ENCODE measurements at regions not wholly inside any gene's neighbourhood (a gene's known extent, or its start where the extent isn't known, plus 50 kb on each side); places are given as distances from the start of the nearest gene placed in this dataset.
A peak's percentile ranks its signal among the peaks of the same experiment; 100 is the strongest.
"Not testable (repeated sequence)": the region's sequence is repeated elsewhere in the genome, so short reads cannot be mapped to it uniquely, and the experiment has no call there.

DNA sequence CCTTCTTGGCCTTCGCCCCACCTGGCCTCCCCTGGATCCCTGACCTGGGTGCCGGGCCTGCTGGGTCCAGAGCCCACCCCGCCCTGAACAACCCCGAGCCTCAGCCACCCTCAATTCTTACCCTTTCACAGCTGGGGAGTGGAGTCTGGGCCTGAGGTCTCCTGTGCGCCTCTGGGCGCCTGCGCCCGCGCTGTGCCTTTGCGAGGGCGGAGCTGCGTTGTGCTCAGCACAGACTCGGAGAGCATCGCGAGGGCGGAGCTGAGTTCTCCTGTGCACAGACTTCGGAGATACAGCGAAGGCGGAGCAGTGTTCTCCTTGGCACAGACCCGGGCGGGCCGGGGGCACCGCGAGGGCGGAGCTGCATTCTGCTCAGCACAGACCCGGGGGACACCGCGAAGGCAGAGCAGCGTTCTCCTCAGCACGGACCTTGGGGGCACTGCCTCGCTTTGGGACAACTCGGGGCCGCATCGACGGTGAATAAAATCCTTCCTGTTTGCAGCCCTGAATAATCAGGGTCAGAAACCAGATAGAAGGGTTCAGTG lies 547.2 kb downstream of the FAM72C start:
- H3K27ac ChIP-seq (ENCODE audit: poor library complexity, severe bottlenecking); H3K36me3 ChIP-seq (ENCODE audit: low read depth); H3K27me3 ChIP-seq (ENCODE audit: insufficient read depth, poor library complexity, severe bottlenecking); H3K4me3 ChIP-seq (ENCODE audit: severe bottlenecking); H3K9me3 ChIP-seq (ENCODE audit: severe bottlenecking); H3K4me1 ChIP-seq (ENCODE audit: insufficient read depth, poor library complexity, severe bottlenecking): not testable (repeated sequence)
- peak; percentile 87 for ATAC-seq (ENCODE audit: low read depth)
- peak; percentile 35 for DNase-seq (ENCODE audit: low spot score)

DNA sequence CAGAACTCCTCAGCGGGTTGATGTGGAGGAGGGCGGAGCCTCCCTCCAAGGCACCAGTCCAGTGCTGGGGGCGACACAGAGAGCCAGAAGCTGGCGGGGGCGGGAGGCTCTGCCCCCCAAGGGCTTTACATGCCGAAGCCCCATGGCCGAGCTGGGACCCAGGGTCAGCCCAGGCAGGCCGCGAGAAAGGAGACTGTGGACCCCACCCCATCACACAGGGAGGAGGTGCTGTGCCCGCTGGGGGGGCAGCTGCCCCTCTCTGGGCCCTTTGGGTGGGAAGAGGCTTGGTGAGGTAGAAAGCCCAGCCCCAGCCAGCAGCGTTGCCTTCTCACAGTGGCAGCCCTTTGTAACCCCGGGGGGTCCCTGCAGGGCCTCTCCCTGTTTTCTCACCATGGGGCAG lies 548.0 kb downstream of the FAM72C start:
- not testable (repeated sequence) for H3K27me3 ChIP-seq (ENCODE audit: insufficient read depth, poor library complexity, severe bottlenecking); DNase-seq (ENCODE audit: low spot score); ATAC-seq (ENCODE audit: low read depth); H3K27ac ChIP-seq (ENCODE audit: poor library complexity, severe bottlenecking); H3K4me1 ChIP-seq (ENCODE audit: insufficient read depth, poor library complexity, severe bottlenecking); H3K9me3 ChIP-seq (ENCODE audit: severe bottlenecking); H3K36me3 ChIP-seq (ENCODE audit: low read depth); H3K4me3 ChIP-seq (ENCODE audit: severe bottlenecking)

DNA sequence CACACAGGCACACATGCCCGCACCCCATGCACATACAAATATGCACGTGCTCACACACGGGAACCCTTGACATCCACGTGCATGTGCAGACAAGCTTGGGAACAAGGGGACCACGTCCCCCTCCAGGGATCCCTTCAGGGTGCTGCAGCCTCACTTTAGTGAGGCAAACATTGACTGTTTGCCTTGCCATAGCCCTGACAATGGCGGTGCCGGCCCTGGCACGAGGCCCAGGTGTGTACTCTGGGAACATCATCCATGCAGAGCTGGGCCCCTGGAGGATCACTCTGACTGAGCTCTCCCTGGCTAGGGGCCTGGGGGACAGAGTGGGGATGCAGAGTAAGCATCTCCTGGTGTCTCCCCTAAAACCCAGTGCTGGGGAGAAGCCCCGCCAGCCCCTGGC lies 550.5 kb downstream of the FAM72C start:
- not testable (repeated sequence) for H3K27me3 ChIP-seq (ENCODE audit: insufficient read depth, poor library complexity, severe bottlenecking); H3K36me3 ChIP-seq (ENCODE audit: low read depth); H3K9me3 ChIP-seq (ENCODE audit: severe bottlenecking); H3K4me1 ChIP-seq (ENCODE audit: insufficient read depth, poor library complexity, severe bottlenecking); H3K4me3 ChIP-seq (ENCODE audit: severe bottlenecking); H3K27ac ChIP-seq (ENCODE audit: poor library complexity, severe bottlenecking); ATAC-seq (ENCODE audit: low read depth); DNase-seq (ENCODE audit: low spot score)

Data from RWPE2 (cell line).